RWPE2 (cell line): ENCODE measurements at regions not wholly inside any gene's neighbourhood (a gene's known extent, or its start where the extent isn't known, plus 50 kb on each side); places are given as distances from the start of the nearest gene placed in this dataset.

Experiments used
- ATAC-seq: fragments of 200-7000 bp; cut with Tn5 transposase; 3 replicates; pipeline ENCODE4 v1.9.1; 2021; ENCODE audit warnings: low read depth
- DNase-seq: peaks from one replicate; pipeline ENCODE4 v3.0.0-alpha.2; 2020; ENCODE audit warnings: low spot score
- H3K27ac ChIP-seq: fragments of 450-650 bp; 2 replicates; pipeline ENCODE4 v1.5.1; 2017; ENCODE audit warnings: mild to moderate bottlenecking; ENCODE audit not compliant: poor library complexity, severe bottlenecking
- H3K27me3 ChIP-seq: fragments of 250-450 bp; sonication (Bioruptor Pico); 2 replicates; pipeline ENCODE4 v1.5.1; 2021; ENCODE audit warnings: mild to moderate bottlenecking, moderate library complexity; ENCODE audit not compliant: insufficient read depth, poor library complexity, severe bottlenecking
- H3K36me3 ChIP-seq: fragments of 250-450 bp; sonication (Bioruptor Pico); 2 replicates; pipeline ENCODE4 v1.5.1; 2020; ENCODE audit warnings: low read depth, mild to moderate bottlenecking, moderate library complexity
- H3K4me1 ChIP-seq: fragments of 250-450 bp; sonication (Bioruptor Pico); 2 replicates; pipeline ENCODE4 v1.5.1; 2021; ENCODE audit warnings: mild to moderate bottlenecking, moderate library complexity; ENCODE audit not compliant: insufficient read depth, poor library complexity, severe bottlenecking
- H3K4me3 ChIP-seq: fragments of 250-450 bp; sonication (Bioruptor Pico); 2 replicates; pipeline ENCODE4 v1.5.1; 2021; ENCODE audit warnings: mild to moderate bottlenecking, moderate library complexity; ENCODE audit not compliant: severe bottlenecking
- H3K9me3 ChIP-seq: fragments of 250-450 bp; sonication (Bioruptor Pico); 2 replicates; pipeline ENCODE4 v1.5.1; 2021; ENCODE audit warnings: mild to moderate bottlenecking, moderate library complexity; ENCODE audit not compliant: severe bottlenecking
- CTCF ChIP-seq: fragments of 450-650 bp; IDR thresholded peaks from one replicate; pipeline ENCODE4 v1.5.1; 2017; ENCODE audit warnings: mild to moderate bottlenecking, moderate library complexity; ENCODE audit not compliant: poor library complexity, severe bottlenecking

- Histone ChIP-seq H3K4me3 (no peak overlapping the region), H3K27ac (no peak overlapping the region), H3K4me1 (no peaks in the 10 kb centered on the region), H3K27me3 (no peaks in the 10 kb centered on the region), H3K9me3 (no peaks in the 10 kb centered on the region), H3K36me3 (no peaks in the 10 kb centered on the region)
- no peak for TF ChIP-seq CTCF
- ATAC-seq (no peak), DNase-seq (no peak)
Measured at GRCh38 chr5:119895066-119895465, 265.7 kb downstream of the FAM170A start.

GRCh38 chr5:119896826-119897536, 267.6 kb downstream of the FAM170A start:
- H3K9me3 ChIP-seq: no peaks in the 10 kb centered on the region
- TF ChIP-seq CTCF: no peak
- ATAC-seq: no peak
- H3K36me3 ChIP-seq: no peaks in the 10 kb centered on the region
- peaks cover 5% of the 10 kb centered on the region for H3K27me3 ChIP-seq
- H3K4me3 ChIP-seq: no peak overlapping the region
- H3K27ac ChIP-seq: no peak overlapping the region
- no peaks in the 10 kb centered on the region for H3K4me1 ChIP-seq
- DNase-seq: no peak

- no peak for TF ChIP-seq CTCF
- Histone ChIP-seq H3K27ac (no peak overlapping the region), H3K36me3 (no peaks in the 10 kb centered on the region), H3K4me3 (no peak overlapping the region), H3K9me3 (no peaks in the 10 kb centered on the region), H3K27me3 (peaks cover 5% of the 10 kb centered on the region), H3K4me1 (no peaks in the 10 kb centered on the region)
- DNase-seq (no peak), ATAC-seq (no peak)
Measured at GRCh38 chr5:119897537-119898370, 268.4 kb downstream of the FAM170A start.

- H3K9me3 ChIP-seq: no peaks in the 10 kb centered on the region
- ATAC-seq: no peak
- H3K4me3 ChIP-seq: no peak overlapping the region
- H3K27me3 ChIP-seq: peaks cover 5% of the 10 kb centered on the region
- no peaks in the 10 kb centered on the region for H3K4me1 ChIP-seq
- DNase-seq: no peak
- no peaks in the 10 kb centered on the region for H3K36me3 ChIP-seq
- TF ChIP-seq CTCF: no peak
- no peak overlapping the region for H3K27ac ChIP-seq
Measured at GRCh38 chr5:119899981-119900380, 270.6 kb downstream of the FAM170A start.

GRCh38 chr5:119902593-119902992, 273.2 kb downstream of the FAM170A start:
- Histone ChIP-seq H3K36me3 (no peaks in the 10 kb centered on the region), H3K4me1 (no peaks in the 10 kb centered on the region), H3K27me3 (peaks cover 5% of the 10 kb centered on the region), H3K4me3 (no peak overlapping the region), H3K9me3 (no peaks in the 10 kb centered on the region), H3K27ac (no peak overlapping the region)
- DNase-seq (no peak), ATAC-seq (no peak)
- no peak for TF ChIP-seq CTCF
